ENCODE measurements at regions not wholly inside any gene's neighbourhood (a gene's known extent, or its start where the extent isn't known, plus 50 kb on each side); places are given as distances from the start of the nearest gene placed in this dataset.

DNA sequence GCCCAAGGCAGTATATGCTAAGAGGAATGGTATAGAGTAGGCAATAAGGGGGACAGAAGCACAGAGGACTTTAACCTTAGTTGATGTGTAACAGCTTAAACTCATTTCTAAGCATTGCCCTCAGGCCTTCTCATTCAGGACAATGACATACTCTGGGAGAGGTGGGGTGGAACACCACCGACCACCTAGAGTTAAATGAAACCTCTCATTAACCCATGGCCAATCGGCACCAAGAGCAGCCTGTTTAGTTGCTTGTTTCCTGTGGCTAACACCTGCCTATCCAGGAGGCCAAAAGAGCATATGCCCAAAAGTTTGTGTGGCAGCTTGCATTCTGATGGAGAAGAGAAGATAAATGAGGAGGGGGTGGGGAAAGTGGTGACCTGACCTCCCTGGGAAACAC lies 50.0 kb downstream of the PABIR2 start:
- DNase-seq (ENCODE audit: low read depth): no peak

DNA sequence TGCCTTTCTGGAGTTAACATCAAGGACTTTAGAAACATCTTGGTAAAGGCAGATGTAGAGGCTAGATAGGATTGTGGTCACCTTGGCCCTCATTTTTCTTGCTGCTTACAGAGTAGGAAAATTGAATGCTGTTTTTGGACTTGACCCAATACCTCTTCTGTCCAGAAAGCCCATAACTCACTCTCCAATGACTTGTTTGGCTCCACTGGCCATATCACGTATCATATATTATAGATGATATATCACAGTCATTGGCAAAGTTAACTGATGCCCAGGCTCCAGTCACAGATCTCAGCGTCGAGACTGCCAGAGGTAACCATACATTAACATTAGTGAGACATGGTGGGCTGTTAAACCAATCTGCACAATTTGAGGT lies 50.6 kb downstream of the PABIR2 start:
- no peak for DNase-seq (ENCODE audit: low read depth)

DNA sequence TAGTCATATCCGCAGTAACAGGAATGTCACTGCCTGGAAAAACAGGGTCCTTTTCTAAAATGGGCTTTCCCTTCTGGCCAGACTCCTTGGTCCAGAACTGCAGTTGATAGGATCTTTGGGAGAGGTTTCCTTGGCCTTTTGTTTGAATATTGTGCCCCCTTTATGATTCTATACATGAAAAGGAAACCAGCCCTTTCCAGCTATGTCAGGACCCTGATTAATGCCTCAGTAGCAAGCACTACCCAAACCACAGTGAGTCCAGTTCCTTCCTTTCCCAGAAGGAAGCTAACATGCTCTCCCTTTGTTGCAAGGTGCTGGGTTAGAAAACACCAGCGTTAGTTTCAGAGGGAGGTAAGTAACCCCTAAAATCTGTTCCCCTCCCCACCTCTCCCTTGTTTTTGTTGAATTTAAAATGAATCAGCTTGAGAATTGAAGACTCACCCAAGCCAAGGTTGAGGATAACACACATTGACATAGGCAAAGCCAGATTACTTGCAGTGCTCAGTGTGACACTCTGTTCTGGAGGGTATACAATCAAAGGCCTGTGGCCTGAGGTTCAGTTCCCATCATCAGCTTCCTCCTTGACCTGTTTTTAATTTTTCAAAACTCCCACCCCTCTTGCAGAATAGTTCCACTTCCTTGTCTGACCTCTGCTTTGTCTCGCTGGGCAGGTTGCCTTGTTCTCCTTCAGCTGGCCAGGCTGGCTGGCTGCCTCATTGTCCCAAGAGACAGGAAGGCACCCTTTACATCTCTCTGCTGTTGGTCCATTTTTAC lies 51.2 kb downstream of the PABIR2 start:
- no peak for DNase-seq (ENCODE audit: low read depth)

DNA sequence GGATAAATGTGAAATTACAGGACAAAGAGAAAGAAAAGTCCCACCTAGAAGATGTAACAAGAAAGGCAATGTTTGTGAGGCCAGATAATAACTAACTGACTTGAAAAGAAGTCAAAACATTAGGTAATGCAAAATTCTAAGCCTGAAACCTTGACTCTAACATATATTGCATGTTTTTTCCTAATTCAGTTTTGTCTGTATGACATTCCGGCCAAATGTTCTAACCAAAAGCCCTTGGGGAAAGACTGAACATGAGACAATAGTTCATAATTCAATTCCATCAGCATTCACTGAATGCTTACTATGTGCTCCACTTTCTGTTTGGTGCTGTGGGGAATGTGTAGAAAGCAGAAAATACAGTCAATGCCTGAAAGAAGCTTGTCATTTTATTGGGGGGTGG lies 53.9 kb downstream of the PABIR2 start:
- no peak for DNase-seq (ENCODE audit: low read depth)

DNA sequence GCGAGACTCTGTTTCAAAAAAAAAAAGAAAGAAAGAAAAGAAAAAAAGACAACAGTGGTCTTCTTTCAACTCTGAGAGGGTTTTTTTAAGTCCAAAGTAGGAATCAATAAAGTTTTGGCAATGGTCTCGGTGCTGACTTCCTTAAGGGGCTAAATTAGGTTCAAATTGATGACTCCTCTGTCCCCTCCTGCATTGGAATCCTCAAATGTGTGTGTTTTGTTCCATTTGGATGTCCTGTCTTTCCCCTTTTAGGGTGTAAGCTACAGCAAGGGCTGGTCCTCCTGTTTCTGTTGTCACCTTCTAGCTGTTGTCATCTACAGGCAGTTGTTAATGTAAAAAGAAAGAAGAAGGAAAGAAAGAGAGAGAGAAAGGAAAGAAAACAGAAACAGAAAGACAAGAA lies 54.4 kb downstream of the PABIR2 start:
- DNase-seq (ENCODE audit: low read depth): no peak

DNA sequence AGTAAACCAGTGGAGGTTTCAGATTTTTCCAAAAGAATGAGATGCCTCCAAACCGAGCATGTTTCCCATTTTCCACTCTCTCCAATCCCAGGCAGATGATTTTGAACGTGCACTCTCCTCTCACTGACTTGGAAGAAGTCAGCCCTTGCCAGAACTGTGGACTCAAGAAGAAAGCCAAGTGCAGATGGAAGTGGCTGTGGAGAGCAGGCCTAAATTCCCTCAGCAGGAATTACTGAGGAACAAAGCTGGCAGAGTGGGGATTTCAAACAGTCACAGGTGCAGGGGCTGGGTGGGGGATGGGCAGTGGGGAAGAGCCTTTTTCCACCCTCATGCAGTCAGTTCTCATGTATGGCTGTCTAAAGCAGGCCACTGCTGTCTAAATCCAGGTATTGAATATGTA lies 55.3 kb downstream of the PABIR2 start:
- no peak for DNase-seq (ENCODE audit: low read depth)

DNA sequence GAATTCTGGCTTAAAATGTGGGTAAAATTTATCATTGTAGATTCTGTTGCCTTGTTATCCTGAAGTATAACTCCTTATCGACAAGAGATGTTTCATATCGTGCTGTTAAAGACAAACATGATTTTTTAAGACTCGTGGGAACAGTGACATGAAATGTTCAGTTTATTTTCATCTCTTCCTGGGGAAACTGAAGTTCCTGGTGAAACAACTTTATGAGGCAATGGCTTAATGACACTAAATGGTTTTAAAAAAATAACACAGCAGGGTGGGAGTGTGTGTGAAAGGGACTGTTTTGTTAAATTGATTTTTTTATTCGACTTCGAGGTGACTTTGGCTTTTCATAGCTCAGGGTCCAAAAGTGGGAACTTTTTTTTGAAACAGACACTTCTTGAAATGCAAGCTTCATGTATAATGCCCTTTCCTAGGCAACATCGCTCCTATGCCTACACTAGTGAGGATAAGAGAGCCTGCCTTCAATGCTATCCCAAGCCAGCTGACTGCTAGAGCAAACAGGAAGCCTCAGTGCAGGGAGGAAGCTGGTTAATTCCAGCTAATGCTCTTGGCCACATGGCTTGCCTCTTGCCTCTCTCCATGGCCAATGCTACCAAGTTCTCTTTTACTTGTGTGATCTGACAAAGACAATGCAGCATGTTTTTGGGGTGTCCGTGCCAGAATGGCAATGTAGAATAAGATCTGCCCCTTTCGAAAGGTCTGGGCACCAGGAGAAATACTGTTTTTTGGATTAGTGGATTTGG lies 57.8 kb downstream of the PABIR2 start:
- no peak for DNase-seq (ENCODE audit: low read depth)

DNA sequence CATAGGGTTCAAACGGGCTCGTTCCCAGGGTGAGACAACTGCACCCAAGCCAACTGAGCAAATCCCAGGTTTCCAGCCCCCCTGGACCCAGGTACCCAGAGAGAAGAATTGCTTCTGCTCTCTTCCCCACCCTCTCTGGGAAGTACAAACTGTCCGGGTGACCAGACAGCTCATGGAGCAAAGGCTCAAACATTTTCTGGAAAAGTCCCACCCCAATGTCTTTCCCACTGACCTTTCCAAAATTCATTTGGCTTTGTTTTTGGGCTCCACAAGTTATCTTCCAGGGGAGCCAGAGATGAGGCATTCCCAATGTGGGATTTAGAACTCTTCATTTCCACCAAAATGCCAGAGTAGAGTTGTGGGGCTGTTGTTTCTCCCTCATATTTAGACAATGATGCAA lies 58.6 kb downstream of the PABIR2 start:
- no peak for DNase-seq (ENCODE audit: low read depth)

DNA sequence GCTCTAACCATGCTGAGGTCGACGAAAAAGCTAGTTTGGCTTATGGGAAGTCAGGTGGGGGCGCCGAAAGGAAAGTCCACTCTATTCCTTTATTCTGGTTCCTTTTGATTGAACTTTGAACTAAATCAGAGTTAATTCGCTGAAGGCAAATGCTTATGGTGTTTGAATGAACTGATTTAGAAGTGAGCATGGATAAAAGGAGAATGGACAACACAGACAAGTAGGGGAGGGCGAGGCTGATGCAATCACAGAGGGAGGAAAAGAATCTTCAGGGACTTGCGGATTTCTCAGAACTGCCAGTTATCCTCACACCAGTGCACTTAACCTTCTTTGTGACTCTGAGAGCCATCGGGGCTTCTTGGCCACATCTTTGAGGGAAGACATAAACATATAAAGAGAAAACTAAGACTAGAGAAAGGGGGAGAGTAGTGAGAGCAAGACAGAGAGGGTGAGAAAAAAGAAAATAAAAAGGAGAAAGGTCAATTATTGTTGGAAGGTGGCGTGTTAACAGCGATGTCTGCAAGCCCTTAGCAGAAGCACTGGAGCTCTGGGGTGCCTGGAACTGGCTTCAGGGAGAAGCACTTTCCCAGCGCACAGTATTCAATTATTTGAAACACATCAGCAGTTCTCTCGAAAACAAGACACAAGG lies 59.2 kb downstream of the PABIR2 start:
- DNase-seq (ENCODE audit: low read depth): no peak

DNA sequence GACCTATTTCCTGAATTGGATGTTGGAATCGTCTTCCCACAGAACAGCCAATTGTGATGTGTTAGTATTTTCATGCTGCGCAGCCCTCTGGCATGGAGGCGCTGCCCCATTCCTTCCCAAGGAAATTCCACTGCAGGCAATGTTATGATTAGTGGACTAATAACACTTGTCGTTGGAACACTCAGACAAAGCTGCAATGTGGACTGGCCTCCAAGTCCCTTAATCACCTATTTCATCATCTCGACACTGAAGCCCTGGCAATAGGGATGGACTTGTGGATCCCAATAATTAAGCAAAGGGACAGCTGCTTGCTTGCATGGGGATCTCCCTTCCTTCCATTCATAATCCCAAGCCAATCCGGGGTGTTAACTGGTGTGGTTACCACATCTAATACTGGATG lies 59.9 kb downstream of the PABIR2 start:
- DNase-seq (ENCODE audit: low read depth): no peak

DNA sequence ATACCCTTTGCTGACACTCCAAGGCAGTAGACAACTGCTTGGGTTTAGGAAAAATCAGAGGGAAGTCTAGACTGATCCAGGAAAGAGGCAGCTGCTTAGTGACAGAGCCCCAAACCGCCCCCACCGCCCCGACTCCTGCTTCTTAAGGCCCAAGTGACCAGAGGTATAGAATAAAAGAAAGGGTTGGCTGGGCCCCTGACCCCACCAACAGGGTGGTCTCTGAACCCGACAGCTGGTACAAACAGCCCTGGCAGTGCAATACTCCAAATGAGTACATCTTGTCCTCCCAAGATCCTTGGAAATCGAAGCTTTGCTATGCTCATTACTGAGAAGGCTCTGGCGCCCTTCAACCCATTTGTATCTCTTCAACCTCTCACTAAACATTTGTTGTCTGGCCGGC lies 60.6 kb downstream of the PABIR2 start:
- DNase-seq (ENCODE audit: low read depth): no peak

DNA sequence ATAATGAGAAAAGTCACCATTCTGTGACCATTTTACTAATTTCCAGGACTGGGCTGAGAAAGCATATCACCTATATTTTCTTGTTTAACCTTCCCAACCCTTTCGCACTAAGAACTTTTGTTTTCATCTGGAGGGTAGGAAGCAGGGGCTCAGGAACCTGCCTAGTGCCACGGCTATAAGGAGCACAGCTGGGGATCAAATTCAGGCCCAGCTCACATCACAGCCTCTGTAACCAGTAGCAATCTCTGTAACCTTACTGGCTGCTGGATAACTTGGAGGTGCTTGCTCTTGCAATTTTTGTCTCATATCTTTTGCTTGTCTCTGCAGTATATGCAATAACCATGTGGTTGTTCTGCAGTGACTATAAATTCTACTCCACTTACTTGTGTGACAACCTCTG lies 62.0 kb downstream of the PABIR2 start:
- no peak for DNase-seq (ENCODE audit: low read depth)

DNA sequence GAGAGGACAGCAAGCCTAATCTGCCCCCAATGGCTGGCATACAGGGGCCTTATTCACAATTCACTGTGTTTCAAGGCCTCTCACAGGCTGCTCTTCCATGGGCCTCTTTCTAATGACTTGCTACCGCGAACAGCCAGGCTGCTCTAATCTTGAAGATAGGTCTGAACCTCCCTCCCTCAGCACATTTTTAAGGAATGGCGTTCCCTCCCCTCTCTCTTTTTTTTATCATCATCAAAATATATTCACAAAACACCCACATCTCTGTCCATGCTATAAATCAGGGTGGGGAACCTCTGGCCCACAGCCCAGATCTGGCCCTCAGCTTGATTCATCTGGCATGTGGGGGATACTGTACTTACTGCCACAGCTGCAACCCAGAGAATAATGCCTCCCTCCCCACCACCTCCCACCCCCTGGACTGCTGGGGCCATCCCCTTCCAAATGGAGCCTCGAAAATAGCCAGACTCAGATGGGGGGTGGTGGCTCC lies 62.5 kb downstream of the PABIR2 start:
- no peak for DNase-seq (ENCODE audit: low read depth)

DNA sequence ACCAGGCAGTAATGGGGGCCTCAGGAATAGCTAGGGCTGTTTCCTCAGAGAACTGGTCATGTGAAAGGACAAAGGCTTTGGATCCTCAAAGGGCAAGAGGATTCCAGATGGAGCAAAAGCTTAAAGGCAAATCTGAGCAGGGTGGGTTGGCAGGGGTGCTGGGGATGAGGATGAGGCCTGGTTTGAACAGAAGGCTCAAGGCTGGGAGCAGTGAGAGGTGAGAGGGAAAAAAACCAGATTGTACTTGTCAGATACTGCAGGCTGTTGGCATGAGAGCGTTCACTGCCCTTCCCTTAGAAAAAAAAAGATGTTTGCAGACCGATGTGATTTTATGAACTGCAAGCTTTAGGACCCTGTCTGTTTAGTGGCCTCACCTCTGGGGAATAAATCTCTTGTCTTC lies 63.4 kb downstream of the PABIR2 start:
- no peak for DNase-seq (ENCODE audit: low read depth)

DNA sequence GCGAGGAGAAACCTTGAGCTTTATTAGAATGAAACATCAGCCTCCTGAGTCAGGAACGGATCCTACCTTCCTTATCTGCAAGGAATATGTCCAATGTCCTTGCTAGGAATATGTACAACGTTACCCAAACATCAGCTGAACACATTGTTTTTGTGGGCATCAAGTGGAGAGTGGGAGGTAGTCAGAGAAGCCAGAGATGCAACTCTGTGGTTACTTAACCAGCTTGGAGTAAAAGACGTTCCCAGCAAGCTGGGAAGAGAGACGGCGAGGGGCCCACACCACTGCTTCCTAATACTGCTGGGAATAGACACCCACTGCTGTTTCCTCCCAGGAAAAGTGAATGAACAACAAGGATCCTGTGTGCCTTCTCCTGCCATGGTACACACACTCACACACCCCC lies 64.3 kb downstream of the PABIR2 start:
- DNase-seq (ENCODE audit: low read depth): no peak

DNA sequence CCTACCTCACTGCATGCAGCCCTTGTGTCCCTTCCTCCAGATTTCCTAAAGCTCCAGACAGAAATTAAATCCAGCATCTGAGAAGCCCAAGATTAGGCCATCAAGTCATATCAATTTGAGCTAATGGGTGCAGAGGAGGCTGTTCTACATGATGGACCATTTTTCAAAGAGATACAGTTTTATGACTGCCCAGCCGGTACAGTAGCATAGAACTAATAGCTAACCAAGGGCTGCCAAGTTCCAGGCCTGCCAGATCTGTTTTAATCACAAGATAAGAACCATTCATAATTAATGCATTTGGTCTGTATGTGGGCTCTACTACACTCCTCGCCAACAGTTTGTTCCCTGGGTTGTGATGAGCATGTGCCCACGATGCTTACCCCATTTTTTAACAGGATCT lies 64.9 kb downstream of the PABIR2 start:
- DNase-seq (ENCODE audit: low read depth): no peak

DNA sequence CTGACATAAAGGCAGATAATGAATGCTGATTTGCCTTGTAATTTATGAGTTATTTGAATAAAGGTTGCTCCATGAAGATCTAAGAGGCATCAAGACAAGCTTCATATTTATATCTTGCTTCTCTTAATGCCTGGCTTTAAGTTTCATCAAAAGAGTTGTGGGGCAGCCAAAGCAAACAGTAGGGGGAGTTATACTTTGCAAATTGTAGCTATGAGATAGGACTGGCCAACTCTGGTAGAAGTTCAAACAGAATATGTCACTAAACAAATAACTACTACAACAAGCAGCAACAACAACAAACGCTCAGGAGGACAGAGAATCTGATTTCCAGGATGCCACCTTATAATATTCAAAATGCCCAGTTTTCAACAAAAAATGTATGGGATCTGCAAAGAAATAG lies 69.1 kb upstream of the PLAC1 start:
- no peak for DNase-seq (ENCODE audit: low read depth)

DNA sequence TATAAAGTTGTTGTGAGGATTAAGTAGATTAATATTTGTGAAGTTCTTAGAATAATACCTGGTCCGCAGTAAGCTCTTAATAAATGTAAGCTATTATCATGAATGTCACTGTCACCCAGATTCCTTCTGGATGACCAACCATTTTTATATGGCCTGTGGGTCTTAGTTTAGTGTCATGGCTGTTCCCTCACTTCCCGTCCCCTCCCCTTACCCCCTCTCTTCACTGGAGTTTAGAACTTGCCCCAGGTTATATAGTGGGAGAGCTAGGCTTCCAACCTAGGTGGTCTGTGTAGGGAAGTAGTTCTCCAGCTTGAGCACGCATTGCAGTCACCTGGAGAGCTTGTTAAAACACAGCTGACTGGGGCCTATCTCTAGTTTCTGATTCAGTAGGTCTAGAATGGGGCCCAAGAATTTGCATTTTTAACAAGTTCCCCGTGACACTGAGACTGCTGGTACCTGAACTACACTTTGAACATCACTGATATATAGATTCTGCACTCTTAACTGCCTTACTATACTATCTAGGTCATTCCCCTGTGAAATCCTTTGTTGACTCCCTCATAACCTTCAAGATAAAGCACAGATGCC lies 66.9 kb upstream of the PLAC1 start:
- no peak for DNase-seq (ENCODE audit: low read depth)

DNA sequence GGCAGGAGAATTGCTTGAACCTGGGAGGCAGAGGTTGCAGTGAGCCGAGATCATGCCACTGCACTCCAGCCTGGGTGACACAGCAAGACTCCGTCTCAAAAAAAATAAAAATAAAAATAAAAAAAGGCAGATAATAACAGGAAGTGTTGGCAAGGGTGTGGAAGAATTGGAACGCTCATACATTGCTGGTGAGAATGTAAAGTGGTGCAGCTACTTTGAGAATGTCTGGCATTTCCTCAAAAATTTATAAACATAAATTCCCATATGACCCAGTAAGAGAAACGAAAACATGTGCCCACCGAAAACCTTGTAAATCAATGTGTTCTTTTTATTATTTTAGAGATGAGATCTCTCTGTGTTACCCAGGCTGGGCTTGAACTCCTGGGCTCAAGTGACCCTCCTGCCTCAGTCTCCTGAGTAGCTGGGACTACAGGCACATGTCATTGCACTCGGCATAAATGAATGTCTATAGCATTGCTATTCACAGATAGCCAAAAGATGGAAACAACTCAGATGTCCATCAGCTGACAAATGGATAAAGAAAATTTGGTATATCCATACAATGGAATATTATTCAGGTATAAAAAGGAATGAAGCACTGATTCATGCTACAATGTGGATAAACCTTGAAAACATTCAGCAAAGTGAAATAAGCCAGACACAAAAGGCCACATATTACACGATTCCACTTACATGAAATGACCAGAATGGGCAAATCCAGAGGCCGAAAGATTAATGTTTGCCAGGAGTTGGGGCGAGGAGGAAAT lies 63.7 kb upstream of the PLAC1 start:
- DNase-seq (ENCODE audit: low read depth): no peak

DNA sequence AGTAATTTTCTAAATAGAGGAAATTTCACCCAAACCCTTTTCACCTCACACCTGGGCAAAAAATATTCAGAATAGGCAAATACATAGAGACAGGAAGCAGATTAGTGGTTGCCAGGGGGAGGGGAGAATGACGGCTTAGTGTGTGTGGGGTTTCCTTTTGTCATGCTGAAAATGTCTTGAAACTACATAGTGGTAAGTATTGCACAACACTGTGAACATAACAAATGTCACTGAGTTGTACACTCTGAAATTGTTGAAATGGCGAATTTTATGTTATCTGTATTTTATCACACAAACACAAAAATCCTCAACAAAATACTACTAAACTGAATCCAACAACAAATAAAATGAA lies 60.7 kb upstream of the PLAC1 start:
- DNase-seq (ENCODE audit: low read depth): peak; percentile 23

DNA sequence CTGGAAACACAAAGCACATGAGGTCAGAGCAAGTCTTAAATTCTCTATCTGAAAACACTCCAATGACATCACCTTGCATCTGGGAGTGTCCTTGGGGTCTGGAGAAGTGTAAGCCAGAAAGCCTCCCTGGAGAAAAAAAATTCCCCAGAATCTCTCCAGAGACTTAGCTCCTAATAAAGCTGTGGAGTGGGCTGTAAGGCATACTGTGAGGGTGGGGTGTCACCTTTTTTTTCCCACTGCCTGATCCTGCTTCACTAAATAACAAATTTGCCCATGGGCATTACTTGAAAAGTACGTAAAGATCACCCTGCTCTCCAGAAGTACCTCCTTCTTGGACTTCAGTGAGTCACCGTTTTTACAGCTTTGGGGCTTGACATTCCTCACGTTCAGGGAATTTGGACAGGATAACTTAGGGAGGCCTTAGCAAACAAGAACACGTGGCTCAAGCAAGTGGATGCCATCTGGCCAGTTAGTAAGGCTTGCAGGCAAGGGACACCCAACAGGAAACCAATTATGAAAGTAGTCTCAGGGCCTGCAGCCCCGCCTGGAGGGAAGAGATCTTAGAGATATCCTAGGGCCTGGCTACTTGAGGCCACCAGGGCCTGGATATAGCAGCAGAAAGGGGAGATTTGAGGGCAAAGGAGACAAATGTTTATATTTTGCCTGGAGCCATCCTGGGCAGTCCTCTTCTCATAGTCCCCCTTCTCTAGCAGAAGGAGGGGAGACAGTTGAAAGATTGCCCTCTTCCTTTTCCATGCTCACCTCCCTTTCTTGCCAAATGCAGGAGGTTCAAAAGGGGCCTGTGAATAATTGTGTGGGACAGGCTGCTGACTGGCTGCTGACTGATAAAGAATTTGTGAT lies 60.1 kb upstream of the PLAC1 start:
- DNase-seq (ENCODE audit: low read depth): no peak

All from activated T-cell treated with anti-CD3 and anti-CD28 coated beads for 48 hours (primary cell).